ENCODE measurements at regions not wholly inside any gene's neighbourhood (a gene's known extent, or its start where the extent isn't known, plus 50 kb on each side); places are given as distances from the start of the nearest gene placed in this dataset.

DNA sequence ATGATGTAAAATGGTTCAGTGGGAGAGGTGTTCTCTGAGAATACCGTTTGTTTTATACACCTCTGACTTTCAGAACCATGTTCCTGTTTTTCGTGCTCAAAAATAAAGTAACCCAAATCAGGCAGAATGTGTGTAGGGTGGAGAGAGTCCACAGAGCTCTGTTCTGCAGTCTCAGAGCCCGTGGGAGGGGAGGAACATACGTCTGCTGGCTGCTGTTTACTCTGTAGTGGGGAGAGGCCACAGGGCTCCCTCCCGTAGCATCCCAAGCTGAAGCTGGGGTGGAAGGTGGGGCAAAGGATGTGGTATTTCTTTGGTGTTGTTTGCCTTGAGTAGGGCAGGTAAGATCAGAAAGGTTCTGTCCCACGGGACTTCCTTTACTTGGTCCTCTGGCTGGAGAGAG lies 348.5 kb downstream of the DNAH5 start:
- no peak for TF ChIP-seq POLR2A (IDR thresholded peaks at IDR 0.05)
- TF ChIP-seq, protein P1, sequence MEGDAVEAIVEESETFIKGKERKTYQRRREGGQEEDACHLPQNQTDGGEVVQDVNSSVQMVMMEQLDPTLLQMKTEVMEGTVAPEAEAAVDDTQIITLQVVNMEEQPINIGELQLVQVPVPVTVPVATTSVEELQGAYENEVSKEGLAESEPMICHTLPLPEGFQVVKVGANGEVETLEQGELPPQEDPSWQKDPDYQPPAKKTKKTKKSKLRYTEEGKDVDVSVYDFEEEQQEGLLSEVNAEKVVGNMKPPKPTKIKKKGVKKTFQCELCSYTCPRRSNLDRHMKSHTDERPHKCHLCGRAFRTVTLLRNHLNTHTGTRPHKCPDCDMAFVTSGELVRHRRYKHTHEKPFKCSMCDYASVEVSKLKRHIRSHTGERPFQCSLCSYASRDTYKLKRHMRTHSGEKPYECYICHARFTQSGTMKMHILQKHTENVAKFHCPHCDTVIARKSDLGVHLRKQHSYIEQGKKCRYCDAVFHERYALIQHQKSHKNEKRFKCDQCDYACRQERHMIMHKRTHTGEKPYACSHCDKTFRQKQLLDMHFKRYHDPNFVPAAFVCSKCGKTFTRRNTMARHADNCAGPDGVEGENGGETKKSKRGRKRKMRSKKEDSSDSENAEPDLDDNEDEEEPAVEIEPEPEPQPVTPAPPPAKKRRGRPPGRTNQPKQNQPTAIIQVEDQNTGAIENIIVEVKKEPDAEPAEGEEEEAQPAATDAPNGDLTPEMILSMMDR (IDR thresholded peaks at IDR 0.05), result no peak
